HuH-7 (cell line): ENCODE measurements at regions not wholly inside any gene's neighbourhood (a gene's known extent, or its start where the extent isn't known, plus 50 kb on each side); places are given as distances from the start of the nearest gene placed in this dataset.
A peak's percentile ranks its signal among the peaks of the same experiment; 100 is the strongest.

ENCODE experiments used
- DNase-seq: peaks from one replicate; pipeline ENCODE4 v3.0.0; 2011; ENCODE audit warnings: low spot score

DNA sequence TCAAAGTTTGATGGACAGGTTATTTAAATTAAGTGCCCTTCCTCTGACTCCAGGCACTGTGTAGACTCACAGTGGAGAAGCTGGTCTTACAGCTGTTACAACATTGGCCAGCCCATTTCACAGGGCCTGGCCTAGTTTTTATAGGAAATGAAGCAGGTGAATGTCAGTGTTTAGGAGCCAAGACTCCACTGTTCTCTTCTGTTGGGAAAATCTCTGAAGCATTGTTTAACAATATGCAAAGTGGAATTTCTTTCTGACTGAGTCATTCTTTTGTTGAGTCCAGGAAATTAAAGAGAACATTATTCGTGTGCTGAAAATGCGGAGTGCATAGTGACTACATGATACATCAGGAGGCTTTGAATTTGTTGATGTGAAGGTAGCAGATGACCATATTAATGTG lies 64.7 kb downstream of the ARRDC4 start:
- DNase-seq, result no peak

- DNase-seq, result no peak
Measured at GRCh38 chr15:98034731-98035130, 74.2 kb downstream of the ARRDC4 start.

DNA sequence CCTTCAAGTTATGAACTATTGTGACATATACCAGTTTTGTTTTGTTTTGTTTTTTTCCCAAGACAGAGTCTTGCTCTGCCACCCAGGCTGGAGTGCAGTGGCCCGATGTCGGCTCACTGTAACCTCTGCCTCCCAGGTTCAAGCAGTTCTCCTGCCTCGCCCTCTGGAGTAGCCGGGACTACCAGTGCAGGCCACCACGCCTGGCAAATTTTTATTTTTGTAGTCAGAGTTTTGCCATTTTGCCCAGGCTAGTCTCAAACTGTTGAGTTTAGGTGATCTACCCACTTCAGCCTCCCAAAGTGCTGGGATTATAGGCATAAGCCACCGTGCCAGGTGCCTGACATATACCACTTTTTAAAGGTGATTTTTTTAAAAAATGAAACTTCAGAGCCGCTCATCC lies 74.6 kb downstream of the ARRDC4 start:
- DNase-seq, result no peak

GRCh38 chr15:98035577-98036010 lies 75.1 kb downstream of the ARRDC4 start:
- DNase-seq, result no peak

DNA sequence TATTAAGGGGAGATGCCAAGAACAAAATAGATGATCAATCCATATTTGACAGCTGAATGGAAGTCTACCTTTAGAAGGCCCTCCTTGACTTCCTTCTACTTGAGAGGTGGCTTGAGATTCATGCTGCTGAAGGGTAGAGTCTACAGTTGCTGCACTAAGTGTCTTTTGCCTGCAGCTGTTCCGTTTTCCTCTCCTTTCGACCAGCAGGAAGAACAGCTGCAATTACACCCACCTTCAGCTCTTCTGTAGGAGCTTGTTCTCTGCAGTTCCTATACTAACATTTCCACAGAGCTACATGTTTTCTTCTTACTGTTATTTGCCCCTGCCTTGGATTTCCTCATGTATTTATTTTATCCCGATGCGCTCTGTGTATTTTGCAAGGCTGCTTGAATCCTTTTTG lies 79.1 kb downstream of the ARRDC4 start:
- DNase-seq, result no peak

GRCh38 chr15:98040146-98040545 lies 79.6 kb downstream of the ARRDC4 start:
- no peak for DNase-seq

- no peak for DNase-seq
Measured at GRCh38 chr15:98043160-98044014, 82.9 kb downstream of the ARRDC4 start.

GRCh38 chr15:98051734-98052133 lies 91.2 kb downstream of the ARRDC4 start:
- no peak for DNase-seq

- DNase-seq, result no peak
Measured at GRCh38 chr15:98057453-98057852, 97.0 kb downstream of the ARRDC4 start.

GRCh38 chr15:98062869-98063268 lies 102.4 kb downstream of the ARRDC4 start:
- DNase-seq, result no peak

GRCh38 chr15:98063315-98063714 lies 102.8 kb downstream of the ARRDC4 start:
- no peak for DNase-seq

GRCh38 chr15:98063871-98064270 lies 103.4 kb downstream of the ARRDC4 start:
- no peak for DNase-seq

GRCh38 chr15:98067339-98067738 lies 106.8 kb downstream of the ARRDC4 start:
- no peak for DNase-seq

DNA sequence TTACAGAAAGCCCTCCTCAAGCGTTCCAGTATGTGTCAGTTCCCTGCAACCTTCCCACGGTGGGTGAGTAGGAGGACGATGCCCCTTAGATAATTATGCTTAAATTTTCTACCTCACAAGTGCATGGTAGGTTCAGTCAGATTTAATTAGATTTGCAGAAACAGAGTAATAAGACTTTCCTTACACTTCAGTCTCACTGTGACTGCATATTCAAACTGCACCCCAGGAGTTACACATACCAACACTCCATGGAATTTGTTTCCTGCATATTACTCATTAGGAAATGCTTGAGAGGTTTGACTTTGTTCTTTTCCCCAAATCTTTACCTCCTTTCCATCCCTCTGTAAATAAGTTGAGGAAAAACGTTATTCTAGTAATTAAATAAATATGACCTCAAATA lies 108.8 kb downstream of the ARRDC4 start:
- no peak for DNase-seq

- no peak for DNase-seq
Measured at GRCh38 chr15:98070137-98070536, 109.6 kb downstream of the ARRDC4 start.

DNA sequence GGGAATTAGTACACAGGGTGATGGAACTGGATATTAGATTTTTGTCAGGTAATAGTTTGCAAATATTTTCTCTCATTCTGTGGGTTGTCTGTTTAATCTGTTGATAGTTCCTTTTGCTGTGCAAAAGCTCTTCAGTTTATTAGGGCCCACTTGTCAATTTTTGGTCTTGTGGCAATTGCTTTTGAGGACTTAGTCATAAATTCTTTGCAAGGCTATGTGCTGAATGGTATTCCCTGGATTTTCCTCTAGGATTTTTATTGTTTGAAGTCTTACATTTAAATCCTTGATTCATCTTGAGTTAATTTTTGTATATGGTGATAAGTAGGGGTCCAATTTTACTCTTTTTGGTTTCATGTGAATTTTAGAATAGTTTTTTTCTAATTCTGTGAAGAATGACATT lies 111.3 kb downstream of the ARRDC4 start:
- no peak for DNase-seq

DNA sequence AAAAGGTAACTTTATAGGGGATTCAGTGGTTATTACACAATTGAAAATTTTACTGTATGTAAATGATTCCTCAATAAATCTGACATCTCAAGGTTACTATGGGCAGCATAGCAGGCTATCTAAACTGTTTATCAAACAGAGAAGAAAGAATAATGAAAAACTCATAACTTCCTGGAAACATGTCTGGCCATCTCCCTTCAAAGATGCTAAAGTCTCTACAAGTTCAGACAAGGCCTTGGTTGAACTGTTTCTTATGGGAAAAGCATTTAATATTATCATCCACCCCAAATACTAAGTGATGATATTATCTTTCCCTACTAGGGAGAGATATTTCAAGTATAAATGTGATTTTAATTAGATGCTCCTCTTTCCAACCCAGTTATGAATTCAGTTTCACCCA lies 114.9 kb downstream of the ARRDC4 start:
- DNase-seq, result no peak

DNA sequence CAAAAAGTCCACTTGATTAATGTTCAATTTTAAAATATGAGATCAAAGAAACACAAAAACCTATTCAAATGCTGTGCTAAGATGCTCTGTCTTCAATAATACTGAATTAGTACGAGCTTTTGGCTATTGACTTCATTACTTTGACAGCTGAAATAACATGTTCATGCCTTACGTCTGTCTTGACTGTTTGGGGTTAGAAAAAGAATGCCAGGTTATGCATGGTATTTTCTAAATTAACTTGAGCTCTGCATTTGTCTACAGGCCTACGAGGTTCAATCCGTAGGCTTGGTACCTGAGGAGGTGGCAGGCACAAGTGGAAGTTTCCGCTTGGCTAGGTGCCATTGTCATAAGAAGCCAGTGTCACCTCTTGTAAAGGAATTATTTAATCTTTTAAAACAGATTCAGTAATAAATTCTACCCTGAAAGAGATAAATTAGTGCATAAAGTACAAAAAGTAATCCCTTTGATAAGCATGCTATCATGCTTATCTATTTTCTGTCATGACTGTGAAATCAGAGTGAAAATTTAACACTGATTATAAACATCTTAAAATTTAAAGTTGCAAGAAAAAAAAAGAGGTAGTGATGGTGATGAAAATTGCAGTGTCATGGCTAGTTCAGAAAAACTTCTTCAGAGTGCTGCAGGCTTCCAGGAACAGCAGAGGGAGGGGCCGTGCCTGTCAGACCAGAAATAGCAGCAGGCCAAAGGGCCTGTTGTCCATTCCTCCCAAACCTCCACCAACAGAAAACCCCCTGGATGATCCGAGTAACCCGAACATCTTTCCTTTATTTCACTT lies 115.7 kb downstream of the ARRDC4 start:
- DNase-seq, result no peak

DNA sequence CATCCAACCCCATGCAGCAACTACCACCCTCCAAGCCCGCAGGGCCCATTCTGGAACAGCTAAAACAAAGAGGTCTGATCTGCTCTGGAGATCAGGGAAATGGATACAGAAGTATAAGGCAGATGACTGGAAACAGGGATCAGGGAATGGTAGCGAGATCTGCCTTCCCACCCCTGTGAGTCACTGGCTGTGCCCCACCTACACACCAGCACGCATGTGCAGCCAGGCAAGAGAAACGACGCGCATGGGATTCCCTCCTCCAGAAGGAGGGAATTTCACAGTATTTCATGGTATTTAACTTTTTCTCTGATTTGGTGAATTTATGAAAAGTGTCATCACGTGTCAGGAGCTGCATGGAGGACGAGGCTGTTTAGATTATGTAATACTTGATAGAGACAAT lies 116.7 kb downstream of the ARRDC4 start:
- no peak for DNase-seq

GRCh38 chr15:98080791-98081190 lies 120.3 kb downstream of the ARRDC4 start:
- DNase-seq, result no peak

DNA sequence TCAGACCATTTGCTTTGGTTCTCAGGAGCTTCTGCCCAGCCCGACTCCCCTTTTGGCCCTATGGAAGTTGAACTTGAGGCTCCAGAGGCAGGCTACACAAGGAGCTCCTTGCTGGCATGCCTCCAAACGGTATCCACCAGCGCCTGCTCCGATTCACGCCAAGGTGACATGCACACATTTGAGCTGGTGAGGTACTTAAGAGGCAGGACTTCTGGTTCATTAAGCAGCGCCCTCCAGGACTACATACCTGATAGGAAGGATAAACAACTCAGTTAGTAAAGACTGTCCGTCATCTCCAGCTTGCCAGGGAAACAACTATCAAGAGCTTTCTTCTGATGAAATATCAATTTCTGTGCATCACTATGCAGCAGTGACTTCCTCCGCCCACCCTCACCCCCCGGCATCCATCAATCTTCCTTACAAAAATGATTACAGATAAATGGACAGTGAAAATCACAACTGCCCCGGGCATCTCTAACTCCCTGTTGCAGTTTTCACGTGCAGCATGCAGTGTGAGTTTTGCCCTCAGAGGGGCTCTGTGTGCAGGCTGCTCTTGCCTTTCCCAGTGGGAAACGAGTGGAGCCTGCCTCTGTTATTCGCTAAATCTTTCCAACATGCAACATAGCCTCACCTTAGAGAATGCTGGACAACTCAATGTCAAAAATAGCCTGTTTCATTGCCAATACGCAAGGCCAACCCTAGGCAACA lies 122.9 kb downstream of the ARRDC4 start:
- no peak for DNase-seq

- DNase-seq, result peak; percentile 26
Measured at GRCh38 chr15:98085003-98085639, 124.6 kb downstream of the ARRDC4 start.
